Left lung (tissue), 4 donors: ENCODE measurements at regions not wholly inside any gene's neighbourhood (a gene's known extent, or its start where the extent isn't known, plus 50 kb on each side); places are given as distances from the start of the nearest gene placed in this dataset.

Experiments
- ATAC-seq: fragments of 200-7000 bp; cut with Tn5 transposase; one replicate; pipeline ENCODE4 v1.9.1; 2020; ENCODE audit warnings: moderate library complexity
- DNase-seq, 4 donors: peaks; one replicate each; pipeline ENCODE4 v3.0.0-alpha.2; 2013 to 2020
- H3K27ac ChIP-seq, 2 donors: fragments of 200-600 bp; sonication (generic) in 1 of 2; one replicate each; pipeline versions ENCODE4 v1.5.0 to v1.8.0; 2020 to 2021
- H3K27me3 ChIP-seq, 2 donors: fragments of 200-600 bp; sonication (generic) in 1 of 2; one replicate each; pipeline versions ENCODE4 v1.5.0 to v1.8.0; 2020 to 2021
- H3K36me3 ChIP-seq, 2 donors: fragments of 200-600 bp; sonication (generic) in 1 of 2; one replicate each; pipeline versions ENCODE4 v1.5.0 to v1.8.0; 2020 to 2021
- H3K4me1 ChIP-seq, 2 donors: fragments of 200-600 bp; one replicate each; pipeline ENCODE4 v1.8.0; 2021
- H3K4me3 ChIP-seq, 2 donors: fragments of 200-600 bp; sonication (generic) in 1 of 2; one replicate each; pipeline versions ENCODE4 v1.5.0 to v1.8.0; 2020 to 2021; ENCODE audit warnings: mild to moderate bottlenecking in 1 of 2
- H3K9me3 ChIP-seq, 2 donors: fragments of 200-600 bp; sonication (generic) in 1 of 2; one replicate each; pipeline versions ENCODE4 v1.5.0 to v1.8.0; 2020 to 2021
- intact Hi-C, 2 donors: fragments of 100-400 bp; cut with DNase I; formaldehyde crosslinking; loops; one replicate each; pipeline versions ENCODE4 v1.11.2 to v1.14.2; 2022
- TF ChIP-seq, protein P1 (sequence below), 2 donors: fragments of 200-600 bp; sonication (generic) in 1 of 2; IDR thresholded peaks; one replicate each; pipeline versions ENCODE4 v1.5.0 to v1.8.0; 2021; ENCODE audit warnings: antibody characterized with exemption in 2 of 2
- donor health status: DM: no; HTN: yes; CAD: no.
- donor health status: DM: no; HTN: no; CAD: no.

DNA sequence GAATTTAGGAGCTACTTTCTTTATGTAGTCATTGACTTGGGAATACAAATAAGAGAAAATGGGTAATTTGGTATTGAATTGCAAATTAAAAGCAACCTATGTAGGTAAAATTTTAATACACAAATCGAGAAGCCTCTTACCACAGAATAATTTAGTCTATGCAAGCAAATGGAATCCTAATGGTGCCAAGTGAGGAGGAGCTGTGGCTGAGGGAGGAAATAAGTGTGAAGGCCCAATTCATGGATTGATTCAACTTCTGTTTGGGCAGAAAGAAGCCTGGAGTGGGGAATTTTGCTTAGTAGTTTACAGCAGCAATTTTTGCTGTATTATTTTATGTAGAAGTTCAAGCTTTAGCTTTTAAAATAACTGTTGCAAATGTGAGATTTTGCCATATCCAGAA, 291.9 kb downstream of the OXSM start:
- Histone ChIP-seq H3K36me3 (no peaks in the 10 kb centered on the region), H3K27ac (no peak overlapping the region), H3K4me3 (no peak overlapping the region), H3K9me3 (peaks cover 0 to 8% of the 10 kb centered on the region in 2 donors), H3K27me3 (no peaks in the 10 kb centered on the region), H3K4me1 (no peaks in the 10 kb centered on the region)
- DNase-seq (no peak), ATAC-seq (no peak)
- intact Hi-C loops: no loop called here
- TF ChIP-seq, protein P1, sequence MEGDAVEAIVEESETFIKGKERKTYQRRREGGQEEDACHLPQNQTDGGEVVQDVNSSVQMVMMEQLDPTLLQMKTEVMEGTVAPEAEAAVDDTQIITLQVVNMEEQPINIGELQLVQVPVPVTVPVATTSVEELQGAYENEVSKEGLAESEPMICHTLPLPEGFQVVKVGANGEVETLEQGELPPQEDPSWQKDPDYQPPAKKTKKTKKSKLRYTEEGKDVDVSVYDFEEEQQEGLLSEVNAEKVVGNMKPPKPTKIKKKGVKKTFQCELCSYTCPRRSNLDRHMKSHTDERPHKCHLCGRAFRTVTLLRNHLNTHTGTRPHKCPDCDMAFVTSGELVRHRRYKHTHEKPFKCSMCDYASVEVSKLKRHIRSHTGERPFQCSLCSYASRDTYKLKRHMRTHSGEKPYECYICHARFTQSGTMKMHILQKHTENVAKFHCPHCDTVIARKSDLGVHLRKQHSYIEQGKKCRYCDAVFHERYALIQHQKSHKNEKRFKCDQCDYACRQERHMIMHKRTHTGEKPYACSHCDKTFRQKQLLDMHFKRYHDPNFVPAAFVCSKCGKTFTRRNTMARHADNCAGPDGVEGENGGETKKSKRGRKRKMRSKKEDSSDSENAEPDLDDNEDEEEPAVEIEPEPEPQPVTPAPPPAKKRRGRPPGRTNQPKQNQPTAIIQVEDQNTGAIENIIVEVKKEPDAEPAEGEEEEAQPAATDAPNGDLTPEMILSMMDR (IDR thresholded peaks at IDR 0.05): no peak

DNA sequence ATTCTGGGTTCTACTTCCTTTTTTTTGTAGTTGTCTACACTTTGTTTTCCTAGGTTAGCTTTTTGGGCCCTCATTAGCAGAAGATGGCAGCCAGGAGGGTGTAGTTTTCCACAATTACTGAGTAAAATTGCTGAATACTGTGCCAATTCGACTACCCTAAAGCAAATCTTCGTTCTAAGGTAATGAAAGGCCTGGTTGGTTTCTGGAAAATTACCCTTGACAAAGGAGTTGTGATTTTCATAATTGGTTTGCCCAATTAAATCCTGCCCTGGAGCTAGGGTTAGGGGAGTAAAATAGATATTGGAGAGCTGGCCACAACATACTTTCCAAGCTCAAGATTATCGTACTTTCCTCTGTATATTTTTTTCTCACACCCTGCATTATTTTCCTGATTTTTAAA, 293.0 kb downstream of the OXSM start:
- ATAC-seq: no peak
- H3K9me3 ChIP-seq: peaks cover 0 to 19% of the 10 kb centered on the region in 2 donors
- no peak overlapping the region for H3K27ac ChIP-seq
- no peak overlapping the region for H3K4me3 ChIP-seq
- no peaks in the 10 kb centered on the region for H3K4me1 ChIP-seq
- H3K36me3 ChIP-seq: no peaks in the 10 kb centered on the region
- H3K27me3 ChIP-seq: no peaks in the 10 kb centered on the region
- DNase-seq: no peak
- TF ChIP-seq, protein P1 (IDR thresholded peaks at IDR 0.05): no peak
- intact Hi-C loops: no loop called here

DNA sequence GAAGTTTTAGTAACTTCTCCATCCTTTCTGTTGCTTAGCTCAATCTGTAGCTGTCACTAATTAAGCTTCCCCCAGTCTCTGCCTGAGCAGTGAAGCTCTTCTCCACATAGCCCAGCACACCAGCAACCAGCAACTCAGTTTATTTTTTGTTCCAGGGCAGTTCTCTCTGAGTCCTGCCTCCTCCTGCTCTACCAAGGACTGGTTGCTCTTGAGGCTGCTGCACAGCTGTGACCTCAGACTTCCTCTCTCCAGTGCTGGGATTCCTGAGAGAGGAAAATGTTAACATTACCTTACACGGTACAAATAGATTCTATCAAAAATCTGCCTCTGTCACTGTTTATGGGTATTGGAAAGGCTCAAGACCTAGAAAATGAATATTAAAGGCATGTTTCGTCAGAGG, 294.7 kb downstream of the OXSM start:
- DNase-seq (no peak), ATAC-seq (no peak)
- no peaks in the 10 kb centered on the region for H3K4me1 ChIP-seq
- H3K36me3 ChIP-seq: no peaks in the 10 kb centered on the region
- H3K4me3 ChIP-seq: no peak overlapping the region
- intact Hi-C loops: no loop called here
- H3K27me3 ChIP-seq: no peaks in the 10 kb centered on the region
- H3K9me3 ChIP-seq: peaks cover 0 to 28% of the 10 kb centered on the region in 2 donors
- H3K27ac ChIP-seq: no peak overlapping the region
- TF ChIP-seq, protein P1 (IDR thresholded peaks at IDR 0.05): no peak

DNA sequence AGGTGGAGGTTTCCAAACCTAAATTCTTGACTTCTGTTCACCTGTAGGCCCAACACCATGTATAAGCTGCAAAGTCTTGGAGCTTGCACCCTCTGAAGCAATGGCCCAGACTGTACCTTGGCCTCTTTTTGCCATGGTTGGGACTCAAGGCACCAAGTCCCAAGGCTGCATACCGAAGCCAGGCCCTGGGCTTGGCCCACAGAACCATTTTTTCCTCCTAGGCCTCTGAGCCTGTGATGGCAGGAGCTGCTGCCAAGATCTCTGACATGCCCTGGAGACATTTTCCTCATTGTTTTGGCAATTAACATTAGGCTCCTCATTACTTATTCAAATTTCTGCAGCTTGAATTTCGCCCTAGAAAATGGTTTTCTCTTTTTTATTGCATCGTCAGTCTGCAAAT, 297.9 kb downstream of the OXSM start:
- H3K9me3 ChIP-seq: peaks cover 0 to 33% of the 10 kb centered on the region in 2 donors
- H3K27me3 ChIP-seq: no peaks in the 10 kb centered on the region
- no peak overlapping the region for H3K27ac ChIP-seq
- no peaks in the 10 kb centered on the region for H3K36me3 ChIP-seq
- intact Hi-C loops: no loop called here
- H3K4me3 ChIP-seq: no peak overlapping the region
- ATAC-seq (no peak), DNase-seq (no peak)
- TF ChIP-seq, protein P1 (IDR thresholded peaks at IDR 0.05): no peak
- no peaks in the 10 kb centered on the region for H3K4me1 ChIP-seq

DNA sequence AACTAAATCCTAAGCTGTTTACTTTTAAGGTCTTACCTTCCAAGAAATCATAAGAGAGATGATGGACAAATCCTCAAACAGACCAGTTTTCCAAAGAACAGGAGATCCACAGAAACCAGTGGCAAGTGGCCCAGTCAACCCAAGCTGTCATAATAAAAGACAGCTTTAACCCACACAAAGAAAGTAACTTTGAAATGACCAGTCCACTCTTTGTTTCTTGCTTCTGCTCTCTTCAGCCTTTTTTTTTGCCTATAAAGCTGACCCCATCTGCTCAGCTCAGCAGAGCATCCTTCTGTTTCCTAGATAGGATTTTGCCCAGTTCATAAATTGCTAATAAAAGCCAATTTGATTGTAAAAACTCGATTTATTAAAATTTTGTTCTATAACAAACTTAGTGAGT, 299.4 kb downstream of the OXSM start:
- Histone ChIP-seq H3K36me3 (no peaks in the 10 kb centered on the region), H3K27ac (no peak overlapping the region), H3K27me3 (no peaks in the 10 kb centered on the region), H3K4me3 (no peak overlapping the region), H3K9me3 (peaks cover 0 to 38% of the 10 kb centered on the region in 2 donors), H3K4me1 (no peaks in the 10 kb centered on the region)
- intact Hi-C loops: no loop called here
- TF ChIP-seq, protein P1 (IDR thresholded peaks at IDR 0.05): no peak
- ATAC-seq (no peak), DNase-seq (no peak)
